ENCODE measurements at regions not wholly inside any gene's neighbourhood (a gene's known extent, or its start where the extent isn't known, plus 50 kb on each side); places are given as distances from the start of the nearest gene placed in this dataset.
A peak's percentile ranks its signal among the peaks of the same experiment; 100 is the strongest.

- H2BK20ac ChIP-seq (ENCODE audit: low read depth, low read length): peak overlapping the region; percentile 85
- peak overlapping the region; percentile 77 for H2BK5ac ChIP-seq (ENCODE audit: low read depth, low read length, poor library complexity, severe bottlenecking)
- DNase-seq (peak; percentile 88), ATAC-seq (ENCODE audit: low read depth) (peak; percentile 82)
- dilution Hi-C loops (cut with HindIII; ENCODE audit: low sequenced_read_pairs, unreplicated experiment) (no loop called here), in situ Hi-C loops (cut with MboI; ENCODE audit: low sequenced_read_pairs) (no loop called here), intact Hi-C loops (cut with micrococcal nuclease) (no loop called here)
- peak overlapping the region; percentile 11; the same call in 1 of the 2 replicates for H3K27ac ChIP-seq (ENCODE audit: insufficient read depth, low read length)
- no peak overlapping the region for H2AFZ ChIP-seq (replicated peaks; ENCODE audit: low read length, poor library complexity)
- POLR2A ChIA-PET (ENCODE audit: unreplicated experiment): no interaction called here
- no peaks in the 10 kb centered on the region for H4K20me1 ChIP-seq (ENCODE audit: insufficient read depth, low read length)
- H3K23ac ChIP-seq (ENCODE audit: low read depth, low read length): no peak overlapping the region
- H2AK5ac ChIP-seq (ENCODE audit: low read depth, low read length): peak overlapping the region; percentile 44; the same call in 1 of the 2 replicates
- peaks cover 2% of the 10 kb centered on the region; the same call in 1 of the 2 replicates for H3K9me1 ChIP-seq (ENCODE audit: insufficient read depth, low read length)
- H3K4me3 ChIP-seq (ENCODE audit: insufficient read depth, low read depth, low read length): no peak overlapping the region
- H2BK120ac ChIP-seq (ENCODE audit: low read depth, low read length): peak overlapping the region; percentile 87; the same call in 1 of the 2 replicates
- H3K36me3 ChIP-seq (ENCODE audit: control insufficient read depth, insufficient read depth, low read length): no peaks in the 10 kb centered on the region
- peak overlapping the region; percentile 41; the same call in 1 of the 2 replicates for H3K4me2 ChIP-seq (ENCODE audit: low read depth, low read length)
- peak overlapping the region; percentile 84; the same call in 1 of the 2 replicates for H3K18ac ChIP-seq (ENCODE audit: low read depth, low read length)
- H4K5ac ChIP-seq (ENCODE audit: low read depth, low read length): 0 out of 2 replicates have a peak overlapping the region, but pooled peaks have one; percentile 15
- no peak overlapping the region for H3K56ac ChIP-seq (ENCODE audit: extremely low read depth, insufficient read depth, low read length)
- peaks cover 0 to 3% of the 10 kb centered on the region in 2 experiments; a peak in 2 of 4 replicates for H3K79me1 ChIP-seq (ENCODE audit: low read depth in 1 of 2, low read length in 2 of 2)
- BruUV-seq (replicated peaks): no TSS peak
- H3K14ac ChIP-seq (replicated peaks; ENCODE audit: low read depth, low read length): no peak overlapping the region; the same call in 1 of the 2 replicates
- no CpG with 5 or more reads among the region's 1 CpG for WGBS, 2 experiments (ENCODE audit: extremely low coverage in 2 of 2, insufficient read length in 1 of 2)
- H3K9ac ChIP-seq (ENCODE audit: low read depth, low read length): no peak overlapping the region
- CTCF ChIA-PET: interaction anchor here (0.9 kb wide), 1 partner anchor 26 kb away, joined by 3 read pairs; no protein-coding TSS in a partner anchor
- H3K4ac ChIP-seq (ENCODE audit: low read depth, low read length): peak overlapping the region; percentile 59
- peak overlapping the region in 1 of 2 experiments; percentile 48; a peak in 1 of 4 replicates for H4K8ac ChIP-seq (ENCODE audit: low read depth in 2 of 2, low read length in 2 of 2)
- H3K9me3 ChIP-seq (ENCODE audit: control insufficient read depth, insufficient read depth, low read length): no peaks in the 10 kb centered on the region
- peaks cover 2% of the 10 kb centered on the region; the same call in 1 of the 2 replicates for H3K4me1 ChIP-seq (ENCODE audit: control insufficient read depth, insufficient read depth, low read length)
- peak overlapping the region; percentile 10; the same call in 1 of the 2 replicates for H4K91ac ChIP-seq (ENCODE audit: insufficient read depth, low read depth, low read length)
- H3K27me3 ChIP-seq (ENCODE audit: control insufficient read depth, insufficient read depth, low read length): no peaks in the 10 kb centered on the region
- no peak for TF ChIP-seq CHD1 (IDR thresholded peaks at IDR 0.05; ENCODE audit: low read depth, low read length)
- TF ChIP-seq SMC3 (IDR thresholded peaks at IDR 0.05; ENCODE audit: low read depth, low read length): no peak
- TF ChIP-seq RCOR1 (IDR thresholded peaks at IDR 0.05; ENCODE audit: insufficient replicate concordance, low read length): no peak
- no peak for TF ChIP-seq MAZ (IDR thresholded peaks at IDR 0.05; ENCODE audit: borderline replicate concordance, low read depth, low read length)
- TF ChIP-seq BHLHE40 (IDR thresholded peaks at IDR 0.05; ENCODE audit: low read depth, low read length): no peak
- TF ChIP-seq RAD21 (IDR thresholded peaks at IDR 0.05; ENCODE audit: low read length): no peak
- no peak for TF ChIP-seq MAFK (IDR thresholded peaks at IDR 0.05; ENCODE audit: low read depth, low read length)
- TF ChIP-seq CEBPB (IDR thresholded peaks at IDR 0.05; ENCODE audit: low read depth, low read length): peak; percentile 57; the same call in 1 of the 2 replicates
- 0 out of 3 replicates have a peak overlapping the region, but pooled peaks have one; percentile 37 for H2BK15ac ChIP-seq (ENCODE audit: low read depth, low read length)
- H2AK9ac ChIP-seq (replicated peaks; ENCODE audit: low read depth, low read length, poor library complexity): no peak overlapping the region
Observed at GRCh38 chr5:114296191-114296590, 65.7 kb upstream of the KCNN2 start.
